ENCODE measurements at regions not wholly inside any gene's neighbourhood (a gene's known extent, or its start where the extent isn't known, plus 50 kb on each side); places are given as distances from the start of the nearest gene placed in this dataset.

DNA sequence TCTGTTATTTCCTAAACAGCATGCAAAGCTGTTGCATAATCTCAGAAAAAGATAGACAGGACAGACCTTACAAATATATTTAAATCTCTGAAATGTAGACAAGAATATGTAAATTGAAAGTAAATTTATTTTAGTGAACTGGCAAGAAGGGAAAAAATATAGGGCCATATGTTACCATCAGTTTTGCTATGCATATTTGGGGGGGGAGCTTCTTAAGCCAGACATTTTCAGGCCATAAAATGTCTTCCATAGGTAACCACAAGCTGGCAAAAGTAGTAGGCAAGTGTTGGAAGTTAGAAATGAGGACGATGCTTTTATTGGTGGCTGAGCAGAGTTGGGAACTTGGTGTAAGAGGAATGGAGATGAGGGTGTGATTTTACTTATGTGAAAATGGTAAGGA, 272.0 kb upstream of the CXXC4 start:
- CTCF ChIA-PET: no interaction called here
- TF ChIP-seq ZNF10 (tag by site-specific recombination; IDR thresholded peaks at IDR 0.05) (no peak), REST (tag by site-specific recombination; IDR thresholded peaks at IDR 0.05) (no peak), KLF17 (tag by site-specific recombination; IDR thresholded peaks at IDR 0.05) (no peak), PRDM10 (tag by site-specific recombination; IDR thresholded peaks at IDR 0.05) (no peak), ZNF280D (tag by site-specific recombination; IDR thresholded peaks at IDR 0.05) (no peak), ZNF585B (tag by site-specific recombination; IDR thresholded peaks at IDR 0.05) (no peak), ZNF626 (tag by site-specific recombination; IDR thresholded peaks at IDR 0.05) (no peak), KLF16 (tag by site-specific recombination; IDR thresholded peaks at IDR 0.05) (no peak), SALL2 (tag by site-specific recombination; IDR thresholded peaks at IDR 0.05; ENCODE audit: borderline replicate concordance) (no peak), ZNF621 (tag by site-specific recombination; IDR thresholded peaks at IDR 0.05) (no peak), YY1 (tag by site-specific recombination; IDR thresholded peaks at IDR 0.05) (no peak), ZNF148 (tag by site-specific recombination; IDR thresholded peaks at IDR 0.05; ENCODE audit: borderline replicate concordance) (no peak), ZNF423 (tag by site-specific recombination; IDR thresholded peaks at IDR 0.05) (no peak), ZXDB (tag by site-specific recombination; IDR thresholded peaks at IDR 0.05) (no peak)
- TF ChIP-seq, protein P1, sequence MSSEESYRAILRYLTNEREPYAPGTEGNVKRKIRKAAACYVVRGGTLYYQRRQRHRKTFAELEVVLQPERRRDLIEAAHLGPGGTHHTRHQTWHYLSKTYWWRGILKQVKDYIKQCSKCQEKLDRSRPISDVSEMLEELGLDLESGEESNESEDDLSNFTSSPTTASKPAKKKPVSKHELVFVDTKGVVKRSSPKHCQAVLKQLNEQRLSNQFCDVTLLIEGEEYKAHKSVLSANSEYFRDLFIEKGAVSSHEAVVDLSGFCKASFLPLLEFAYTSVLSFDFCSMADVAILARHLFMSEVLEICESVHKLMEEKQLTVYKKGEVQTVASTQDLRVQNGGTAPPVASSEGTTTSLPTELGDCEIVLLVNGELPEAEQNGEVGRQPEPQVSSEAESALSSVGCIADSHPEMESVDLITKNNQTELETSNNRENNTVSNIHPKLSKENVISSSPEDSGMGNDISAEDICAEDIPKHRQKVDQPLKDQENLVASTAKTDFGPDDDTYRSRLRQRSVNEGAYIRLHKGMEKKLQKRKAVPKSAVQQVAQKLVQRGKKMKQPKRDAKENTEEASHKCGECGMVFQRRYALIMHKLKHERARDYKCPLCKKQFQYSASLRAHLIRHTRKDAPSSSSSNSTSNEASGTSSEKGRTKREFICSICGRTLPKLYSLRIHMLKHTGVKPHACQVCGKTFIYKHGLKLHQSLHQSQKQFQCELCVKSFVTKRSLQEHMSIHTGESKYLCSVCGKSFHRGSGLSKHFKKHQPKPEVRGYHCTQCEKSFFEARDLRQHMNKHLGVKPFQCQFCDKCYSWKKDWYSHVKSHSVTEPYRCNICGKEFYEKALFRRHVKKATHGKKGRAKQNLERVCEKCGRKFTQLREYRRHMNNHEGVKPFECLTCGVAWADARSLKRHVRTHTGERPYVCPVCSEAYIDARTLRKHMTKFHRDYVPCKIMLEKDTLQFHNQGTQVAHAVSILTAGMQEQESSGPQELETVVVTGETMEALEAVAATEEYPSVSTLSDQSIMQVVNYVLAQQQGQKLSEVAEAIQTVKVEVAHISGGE (tag by site-specific recombination; conservative IDR thresholded peaks at IDR 0.05; ENCODE audit: low read depth): no peak
- TF ChIP-seq, protein P2, sequence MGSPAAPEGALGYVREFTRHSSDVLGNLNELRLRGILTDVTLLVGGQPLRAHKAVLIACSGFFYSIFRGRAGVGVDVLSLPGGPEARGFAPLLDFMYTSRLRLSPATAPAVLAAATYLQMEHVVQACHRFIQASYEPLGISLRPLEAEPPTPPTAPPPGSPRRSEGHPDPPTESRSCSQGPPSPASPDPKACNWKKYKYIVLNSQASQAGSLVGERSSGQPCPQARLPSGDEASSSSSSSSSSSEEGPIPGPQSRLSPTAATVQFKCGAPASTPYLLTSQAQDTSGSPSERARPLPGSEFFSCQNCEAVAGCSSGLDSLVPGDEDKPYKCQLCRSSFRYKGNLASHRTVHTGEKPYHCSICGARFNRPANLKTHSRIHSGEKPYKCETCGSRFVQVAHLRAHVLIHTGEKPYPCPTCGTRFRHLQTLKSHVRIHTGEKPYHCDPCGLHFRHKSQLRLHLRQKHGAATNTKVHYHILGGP (tag by site-specific recombination; IDR thresholded peaks at IDR 0.05): no peak
- TF ChIP-seq, protein P3, sequence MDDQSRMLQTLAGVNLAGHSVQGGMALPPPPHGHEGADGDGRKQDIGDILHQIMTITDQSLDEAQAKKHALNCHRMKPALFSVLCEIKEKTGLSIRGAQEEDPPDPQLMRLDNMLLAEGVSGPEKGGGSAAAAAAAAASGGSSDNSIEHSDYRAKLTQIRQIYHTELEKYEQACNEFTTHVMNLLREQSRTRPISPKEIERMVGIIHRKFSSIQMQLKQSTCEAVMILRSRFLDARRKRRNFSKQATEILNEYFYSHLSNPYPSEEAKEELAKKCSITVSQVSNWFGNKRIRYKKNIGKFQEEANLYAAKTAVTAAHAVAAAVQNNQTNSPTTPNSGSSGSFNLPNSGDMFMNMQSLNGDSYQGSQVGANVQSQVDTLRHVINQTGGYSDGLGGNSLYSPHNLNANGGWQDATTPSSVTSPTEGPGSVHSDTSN (CRISPR knock-in tag; IDR thresholded peaks at IDR 0.05): no peak

More for the DNA sequence above, 272.0 kb upstream of the CXXC4 start:
- Histone ChIP-seq H3K4me3 (ENCODE audit: low read depth, low read length) (no peak overlapping the region), H3K27ac (ENCODE audit: extremely low read depth, low read depth, low read length) (no peak overlapping the region), H3K4me1 (ENCODE audit: control insufficient read depth, insufficient read depth, low read length) (no peaks in the 10 kb centered on the region), H3K9me3 (ENCODE audit: control insufficient read depth, insufficient read depth, low read depth, low read length) (no peaks in the 10 kb centered on the region), H3K36me3 (ENCODE audit: control insufficient read depth in 2 of 2, insufficient read depth in 1 of 2, low read length in 2 of 2) (no peaks in the 10 kb centered on the region)
- POLR2A ChIA-PET: no interaction called here

All from HEK293 (cell line).